Pulmonary artery endothelial cell (primary cell): ENCODE measurements at regions not wholly inside any gene's neighbourhood (a gene's known extent, or its start where the extent isn't known, plus 50 kb on each side); places are given as distances from the start of the nearest gene placed in this dataset.
"Not testable (repeated sequence)": the region's sequence is repeated elsewhere in the genome, so short reads cannot be mapped to it uniquely, and the experiment has no call there.

Experiments
- DNase-seq: peaks from one replicate; pipeline ENCODE4 v3.0.0-alpha.2; 2011; ENCODE audit warnings: low read depth, low spot score

DNA sequence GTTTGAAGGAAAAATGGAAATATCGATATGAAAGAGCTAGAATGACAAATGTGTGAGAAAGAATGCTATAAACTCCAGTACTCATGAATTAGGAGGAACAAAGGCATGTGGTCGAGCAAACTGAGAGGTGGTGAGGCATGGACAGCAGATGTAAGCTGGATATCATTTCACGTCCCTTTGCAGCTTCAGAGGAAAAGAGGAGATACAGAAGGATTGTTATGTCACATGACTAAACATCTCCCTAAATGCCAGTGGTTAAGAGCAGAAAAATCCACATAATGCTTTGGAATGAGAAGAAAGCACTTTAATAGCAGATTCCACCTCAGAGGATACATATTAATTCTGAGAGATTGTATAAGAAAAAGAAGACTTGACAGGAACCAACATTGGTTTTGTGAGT lies 248.7 kb downstream of the ZIC4 start:
- DNase-seq: no peak

DNA sequence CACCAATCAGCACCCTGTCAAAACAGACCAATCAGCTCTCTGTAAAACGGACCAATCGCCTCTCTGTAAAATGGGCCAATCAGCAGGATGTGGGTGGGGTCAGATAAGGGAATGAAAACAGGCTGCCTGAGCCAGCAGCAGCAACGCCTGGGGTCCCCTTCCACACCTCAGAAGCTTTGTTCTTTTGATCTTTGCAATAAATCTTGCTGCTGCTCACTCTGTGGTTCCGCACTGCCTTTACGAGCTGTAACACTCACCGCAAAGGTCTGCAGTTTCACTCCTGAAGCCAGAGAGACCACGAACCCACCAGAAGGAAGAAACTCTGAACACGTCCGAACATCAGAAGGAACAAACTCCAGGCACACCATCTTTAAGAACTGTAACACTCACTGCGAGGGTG lies 251.4 kb downstream of the ZIC4 start:
- not testable (repeated sequence) for DNase-seq

DNA sequence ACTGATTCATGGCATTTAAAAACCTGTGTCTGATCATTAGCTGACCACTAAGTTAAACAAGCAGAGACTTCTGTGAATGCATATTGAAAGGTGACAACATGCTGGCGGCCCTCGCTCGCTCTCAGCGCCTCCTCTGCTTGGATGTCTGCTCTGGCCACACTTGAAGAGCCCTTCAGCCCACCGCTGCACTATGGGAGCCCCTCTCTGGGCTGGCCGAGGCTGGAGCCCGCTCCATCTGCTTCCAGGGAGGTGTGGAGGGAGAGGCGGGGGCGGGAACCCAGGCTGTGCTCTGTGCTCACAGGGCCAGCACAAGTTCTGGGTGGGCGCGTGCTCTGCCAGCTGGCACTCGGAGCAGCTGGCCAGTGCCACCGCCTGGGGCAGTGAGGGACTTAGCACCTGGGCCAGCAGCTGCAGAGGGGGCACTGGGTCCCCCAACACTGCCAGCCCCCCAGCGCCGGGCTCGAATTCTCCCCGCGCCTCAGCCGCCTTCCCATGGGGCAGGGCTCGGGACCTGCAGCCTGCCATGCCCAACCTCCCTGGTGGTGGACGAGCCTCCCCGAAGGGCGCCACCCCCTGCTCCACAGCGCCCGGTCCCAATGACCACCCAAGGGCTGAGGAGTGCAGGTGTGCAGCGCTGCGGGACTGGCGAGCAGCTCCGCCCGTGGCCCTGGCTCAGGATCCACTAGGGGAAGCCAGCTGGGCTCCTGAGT lies 252.4 kb downstream of the ZIC4 start:
- no peak for DNase-seq

DNA sequence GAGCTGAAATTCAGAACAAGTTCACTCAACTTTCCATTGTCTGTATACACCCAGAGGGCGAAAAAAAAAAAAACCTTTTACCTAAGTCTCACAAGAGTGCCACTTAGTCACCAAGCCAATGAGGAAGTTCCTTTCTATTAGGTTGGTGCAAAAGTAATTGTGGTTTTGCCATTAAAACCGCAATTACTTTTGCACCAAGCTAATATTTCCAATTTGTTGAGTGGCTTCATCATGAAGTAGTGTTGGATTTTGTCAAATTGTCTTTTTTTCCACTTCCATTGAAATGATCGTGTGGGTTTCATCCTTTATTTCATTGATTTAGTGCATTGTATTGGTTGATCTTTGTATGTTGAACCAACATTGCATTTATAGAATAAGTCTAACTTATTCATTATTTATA lies 253.9 kb downstream of the ZIC4 start:
- no peak for DNase-seq

DNA sequence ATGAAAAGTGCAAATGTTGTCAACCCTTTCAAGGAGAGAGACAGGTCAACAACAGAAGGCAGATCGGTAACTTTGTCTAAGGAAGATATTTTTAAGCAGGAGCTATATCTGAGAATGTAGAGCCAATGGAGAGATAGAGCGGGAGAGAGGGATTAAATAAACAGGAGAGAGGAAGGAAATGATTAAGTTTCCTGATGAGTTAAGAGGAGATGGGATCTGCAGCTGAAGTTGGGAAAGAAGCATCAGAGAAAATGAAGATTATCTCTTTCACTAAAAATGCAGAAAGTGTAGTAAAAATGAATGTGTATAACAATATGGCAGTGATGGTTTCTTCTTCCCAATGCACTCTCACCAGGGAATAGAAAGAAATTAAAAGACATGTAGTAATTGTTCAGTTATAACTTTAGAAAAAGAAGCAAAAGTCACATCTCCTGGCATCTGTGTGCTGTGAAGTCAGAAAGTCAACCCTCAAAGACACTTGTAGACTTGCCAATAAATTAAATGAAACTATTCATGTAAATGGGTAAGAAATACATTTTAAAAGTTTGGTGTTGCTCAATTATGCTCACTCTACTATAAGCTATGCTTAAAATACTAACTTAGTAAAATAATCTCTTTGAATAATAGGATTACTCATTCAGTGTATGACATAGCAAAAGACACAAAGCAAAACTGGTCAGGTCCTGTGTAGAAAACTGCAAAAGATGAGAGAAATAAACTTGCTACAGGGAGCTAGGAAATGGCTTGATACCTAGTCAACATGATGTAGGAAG lies 264.6 kb downstream of the ZIC4 start:
- no peak for DNase-seq

DNA sequence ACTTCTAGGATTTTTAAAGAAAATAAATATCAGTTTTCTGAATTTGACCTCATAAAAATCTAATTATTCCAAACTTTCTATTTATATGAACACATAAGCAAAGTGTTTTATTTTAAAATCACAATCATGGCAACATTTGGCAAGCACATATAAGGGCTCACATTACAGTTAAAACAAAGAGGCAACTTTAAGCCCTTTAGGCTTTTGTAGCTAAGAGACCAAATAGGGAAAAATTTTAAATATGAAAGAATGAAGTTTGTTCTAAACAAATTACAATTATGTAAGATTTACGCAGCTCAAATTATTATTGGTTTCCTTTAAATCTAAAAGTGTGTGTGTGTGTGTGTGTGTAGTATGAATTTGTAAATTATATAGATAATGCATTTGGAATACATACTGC lies 267.0 kb downstream of the ZIC4 start:
- no peak for DNase-seq

DNA sequence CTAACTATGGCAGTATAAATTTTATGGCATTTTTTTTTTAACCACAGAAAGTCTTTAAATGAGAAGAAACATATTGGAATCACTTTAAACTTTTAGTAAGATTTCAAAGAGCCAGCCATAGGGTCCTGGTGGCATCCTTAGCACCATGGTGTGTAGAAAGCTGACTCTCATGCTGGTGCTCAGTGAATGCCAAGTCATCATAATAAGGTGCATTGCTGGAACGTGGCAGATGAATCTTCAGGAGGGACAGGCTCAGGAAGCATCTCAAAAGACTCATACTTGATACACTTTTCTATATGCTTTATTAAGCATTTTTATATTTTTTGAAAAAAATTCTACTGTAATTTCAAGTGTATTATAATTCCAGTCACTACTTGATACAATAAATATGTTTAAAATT lies 274.2 kb downstream of the ZIC4 start:
- DNase-seq: no peak

DNA sequence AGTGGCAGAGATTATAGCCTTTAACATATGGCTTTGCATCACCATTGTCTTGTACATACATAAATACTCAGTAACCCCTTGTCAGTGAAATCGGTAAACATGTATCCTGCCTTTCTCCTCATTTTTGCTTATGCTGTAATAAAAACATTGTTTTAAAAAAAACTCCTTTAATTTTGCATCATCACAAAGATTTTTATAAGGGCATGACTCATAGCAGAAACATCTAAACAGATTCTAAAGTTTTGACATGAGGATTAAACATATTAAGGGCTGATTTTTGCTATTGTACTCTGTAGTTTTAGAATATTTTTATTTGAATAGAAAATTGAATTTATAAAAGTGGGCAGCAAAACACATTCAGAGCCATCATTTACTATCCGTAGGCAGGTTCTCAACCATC lies 275.9 kb downstream of the ZIC4 start:
- no peak for DNase-seq

DNA sequence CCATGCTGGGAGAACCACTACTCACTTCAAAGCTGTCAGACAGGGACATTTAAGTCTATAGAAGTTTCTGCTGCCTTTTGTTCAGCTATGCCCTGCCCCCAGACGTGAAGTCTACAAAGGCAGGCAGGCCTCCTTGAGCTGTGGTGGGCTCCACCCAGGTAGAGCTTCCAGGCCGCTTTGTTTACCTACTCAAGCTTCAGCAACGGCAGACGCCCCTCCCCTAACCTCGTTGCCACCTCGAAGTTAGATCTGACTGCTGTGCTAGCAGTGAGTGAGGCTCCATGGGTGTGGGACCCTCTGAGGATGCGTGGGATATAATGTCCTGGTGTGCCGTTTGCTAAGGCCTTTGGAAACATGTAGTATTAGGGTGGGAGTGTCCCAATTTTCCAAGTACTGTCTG lies 276.7 kb downstream of the ZIC4 start:
- DNase-seq: no peak

DNA sequence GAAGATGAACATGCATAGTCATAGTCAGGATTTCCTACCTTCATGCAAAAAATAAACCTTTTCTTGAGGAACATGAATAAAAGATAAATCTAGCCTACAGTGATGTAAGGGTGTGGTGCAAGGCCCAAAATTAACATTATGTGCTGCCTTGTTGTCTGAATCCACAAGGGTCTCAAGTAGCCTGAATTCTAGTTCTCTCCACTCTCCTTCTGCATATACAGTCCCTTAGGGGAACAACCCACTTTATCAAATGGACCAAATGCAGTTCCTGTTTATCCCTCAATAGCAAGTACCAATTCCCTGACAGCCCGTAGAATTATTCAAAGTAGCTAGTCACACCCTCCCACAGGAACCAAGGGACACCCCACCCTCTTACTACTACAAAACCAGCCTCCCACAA lies 284.0 kb downstream of the ZIC4 start:
- no peak for DNase-seq

DNA sequence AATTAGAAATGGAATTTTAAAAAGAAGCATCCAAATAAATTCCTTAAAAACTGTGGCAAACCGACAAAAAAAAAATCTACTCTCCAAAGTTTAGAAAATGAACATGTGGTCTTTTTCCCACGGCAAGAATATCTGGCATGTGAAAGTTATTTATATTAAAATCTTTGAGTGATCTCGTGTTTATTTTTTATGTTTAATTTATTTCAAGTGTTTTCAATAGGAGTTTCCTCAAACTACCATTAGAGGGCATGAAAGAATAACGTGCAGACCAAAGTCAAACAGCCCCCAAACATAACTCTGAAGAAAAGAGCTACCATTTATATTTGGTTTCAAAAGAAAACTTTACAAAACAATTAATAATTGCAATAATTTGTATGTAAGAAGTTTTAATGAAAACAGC lies 286.4 kb downstream of the ZIC4 start:
- DNase-seq: no peak

DNA sequence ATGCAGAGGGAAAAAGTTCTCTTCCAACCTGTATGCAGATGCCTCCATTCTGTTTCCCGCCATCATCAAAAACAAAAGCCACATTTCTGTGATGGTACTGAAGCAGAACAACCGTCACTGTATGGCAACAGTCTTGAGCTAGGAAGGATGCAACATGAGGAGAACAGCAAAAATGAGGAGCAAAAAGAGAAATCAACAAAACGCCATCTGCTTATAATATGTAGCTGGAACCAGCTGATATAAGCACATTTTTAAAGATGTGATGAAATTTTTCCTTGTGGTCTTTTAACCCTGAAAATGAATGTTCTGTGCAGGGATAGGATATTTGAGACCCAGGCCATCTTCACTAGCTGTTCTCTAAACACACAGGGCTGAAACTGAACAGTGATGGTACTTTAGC lies 287.0 kb downstream of the ZIC4 start:
- no peak for DNase-seq

DNA sequence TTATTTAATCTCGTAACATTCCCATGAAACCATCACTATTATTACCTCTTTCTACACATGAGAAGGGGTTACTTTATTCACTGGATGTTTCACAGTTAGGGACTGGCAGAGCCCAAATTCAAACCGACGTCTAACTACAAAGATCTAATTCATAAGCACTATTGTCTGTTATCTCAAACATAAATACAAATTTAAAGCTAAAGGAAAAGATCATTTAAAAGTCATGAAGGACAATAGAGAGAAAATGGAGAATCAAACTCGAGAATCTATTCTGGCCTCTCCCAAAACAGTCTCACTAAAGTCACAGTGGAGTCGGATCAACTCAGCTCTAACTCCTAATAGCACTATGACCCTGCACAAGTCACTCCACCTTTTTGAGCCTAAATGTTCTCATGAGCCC lies 287.7 kb downstream of the ZIC4 start:
- no peak for DNase-seq

DNA sequence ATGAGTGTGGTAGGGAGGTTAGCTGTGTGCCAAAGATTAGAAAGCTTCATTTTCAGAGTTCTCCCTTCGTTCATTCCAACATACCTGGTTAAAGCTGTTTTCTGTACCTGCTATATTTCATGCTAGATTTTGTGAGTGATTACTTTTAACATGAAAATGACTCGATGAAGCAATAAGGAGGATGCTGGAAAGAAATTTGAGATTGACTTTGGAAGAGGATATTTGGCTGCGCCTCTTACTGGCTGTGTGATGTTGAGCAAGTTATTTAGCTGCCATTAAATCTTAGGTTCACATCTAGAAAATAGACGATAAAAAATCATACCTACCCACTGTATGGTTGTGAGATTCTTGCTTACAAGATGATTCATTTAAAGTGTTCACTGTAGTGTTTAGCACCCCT lies 288.7 kb downstream of the ZIC4 start:
- no peak for DNase-seq

DNA sequence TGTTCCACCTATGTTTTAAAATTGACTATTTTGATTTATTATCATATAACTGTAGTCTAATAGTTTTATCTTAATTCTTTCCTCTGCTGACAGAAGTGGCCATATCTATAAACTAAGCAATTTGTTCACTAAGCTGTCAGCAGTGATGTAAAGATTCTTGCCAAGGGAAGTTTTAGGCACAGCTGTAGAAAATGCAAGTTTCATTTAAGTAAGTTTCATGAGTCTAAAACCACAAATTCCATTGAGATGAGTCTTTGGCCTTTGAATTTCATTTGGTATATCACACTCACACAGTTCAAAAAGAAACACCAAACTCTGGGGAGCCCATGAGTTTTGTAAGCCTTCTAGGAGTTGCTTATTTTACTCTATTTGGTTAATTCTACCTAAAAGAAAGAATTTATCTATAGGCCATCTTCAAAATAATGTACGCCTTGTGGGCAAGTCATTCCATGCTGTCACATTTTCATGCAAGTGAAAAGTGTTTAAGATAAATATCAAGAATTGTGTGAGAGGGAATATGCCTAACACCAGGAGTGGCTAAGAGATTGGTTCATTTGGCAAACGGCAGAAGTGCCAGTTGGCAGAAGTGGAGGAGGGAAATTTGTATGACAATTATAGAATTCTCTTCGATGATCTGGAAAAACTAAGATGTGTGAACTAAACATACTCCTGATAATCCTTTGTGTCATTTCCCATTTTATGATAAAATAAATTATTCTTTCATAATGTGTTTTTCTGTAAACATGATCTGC lies 292.9 kb downstream of the ZIC4 start:
- no peak for DNase-seq

DNA sequence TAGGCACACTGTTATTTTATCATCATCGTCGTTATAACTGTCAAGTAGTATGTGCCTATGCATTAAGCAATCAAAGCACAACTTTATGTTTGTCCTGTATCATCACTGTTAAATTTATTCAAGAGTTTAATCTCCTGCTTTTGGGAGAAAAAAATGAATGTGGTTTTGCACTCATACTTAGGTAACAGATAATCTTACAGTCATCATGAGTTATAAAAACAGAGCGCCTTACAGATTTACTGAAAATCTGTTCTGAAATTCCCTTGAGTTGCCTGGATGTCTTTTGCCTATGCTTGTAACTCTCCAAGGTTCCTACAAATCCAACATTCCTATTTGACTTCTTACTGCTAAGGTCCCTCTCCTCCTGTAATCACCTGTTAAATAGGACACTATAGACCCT lies 307.3 kb downstream of the ZIC4 start:
- no peak for DNase-seq

DNA sequence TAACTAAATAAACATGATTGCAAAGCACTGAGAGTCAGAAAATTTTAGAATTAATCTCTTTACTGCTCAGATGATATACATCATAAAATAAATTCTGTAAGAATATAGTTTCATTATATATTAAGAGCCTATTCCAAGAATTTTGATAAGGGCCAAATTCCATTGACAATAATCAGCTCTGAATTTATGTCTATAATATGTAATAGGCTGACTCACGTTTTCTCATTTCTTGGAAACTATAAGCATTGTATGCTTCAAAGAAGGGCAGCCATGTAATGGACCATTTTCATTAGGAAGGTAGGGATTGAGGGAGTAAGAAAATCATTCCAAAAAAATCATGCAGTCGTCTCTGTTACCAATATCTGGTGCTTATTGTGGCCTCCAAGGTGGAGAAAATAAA lies 315.9 kb downstream of the ZIC4 start:
- no peak for DNase-seq

DNA sequence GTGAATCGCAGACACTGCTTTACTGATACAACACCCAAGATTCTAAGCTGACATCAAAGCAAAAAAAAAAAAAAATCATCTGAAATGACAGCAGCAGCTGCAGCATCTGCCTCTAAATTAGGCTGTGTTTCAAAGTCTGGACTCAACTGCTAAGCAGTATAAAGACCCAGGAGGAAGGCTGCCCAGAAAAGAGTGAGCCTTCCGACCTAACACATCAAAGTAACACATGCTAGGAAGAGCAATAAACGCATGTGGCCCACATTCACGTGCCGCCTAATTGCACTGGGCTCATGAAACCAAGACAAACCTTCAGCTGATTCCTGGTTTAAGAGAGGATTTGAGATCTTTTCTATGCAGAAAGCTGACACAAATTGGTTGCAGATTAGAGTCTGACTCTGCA lies 317.1 kb downstream of the ZIC4 start:
- no peak for DNase-seq

DNA sequence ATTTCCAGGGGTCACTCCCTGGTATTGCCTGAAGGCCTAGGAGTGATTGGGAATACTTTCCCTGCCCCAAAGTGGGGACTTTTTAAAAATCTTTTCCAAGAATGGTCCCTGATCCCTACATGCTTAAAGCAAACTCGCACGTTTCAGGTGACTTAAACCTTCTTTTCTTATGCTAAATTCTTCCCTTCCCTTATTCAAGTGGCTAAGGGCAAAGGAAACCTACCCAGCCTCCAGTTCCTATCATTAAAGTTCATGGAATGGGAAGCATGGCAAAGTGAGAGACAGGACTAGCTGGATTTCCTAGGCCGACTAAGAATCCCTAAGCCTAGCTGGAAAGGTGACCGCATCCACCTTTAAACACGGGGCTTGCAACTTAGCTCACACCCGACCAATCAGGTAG lies 346.8 kb downstream of the ZIC4 start:
- DNase-seq: not testable (repeated sequence)

DNA sequence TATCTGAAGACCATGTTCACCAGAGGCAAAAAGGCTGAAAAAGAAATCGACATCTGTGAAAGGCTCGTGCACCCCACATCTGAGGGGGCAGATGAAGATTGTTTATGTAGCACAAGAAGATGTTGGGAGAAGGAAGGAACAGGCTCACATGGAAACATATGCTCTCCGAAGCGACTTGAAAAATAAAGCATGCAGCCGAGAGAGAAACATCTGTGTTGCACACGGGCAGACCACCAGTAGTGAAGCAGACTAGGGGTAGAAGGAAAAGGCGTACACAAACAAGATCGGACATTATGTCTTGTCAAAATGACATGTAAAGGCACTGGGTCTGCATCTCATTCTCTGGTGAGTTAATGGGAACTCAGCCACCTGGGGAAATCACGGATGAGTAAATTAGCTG lies 356.5 kb downstream of the ZIC4 start:
- no peak for DNase-seq

DNA sequence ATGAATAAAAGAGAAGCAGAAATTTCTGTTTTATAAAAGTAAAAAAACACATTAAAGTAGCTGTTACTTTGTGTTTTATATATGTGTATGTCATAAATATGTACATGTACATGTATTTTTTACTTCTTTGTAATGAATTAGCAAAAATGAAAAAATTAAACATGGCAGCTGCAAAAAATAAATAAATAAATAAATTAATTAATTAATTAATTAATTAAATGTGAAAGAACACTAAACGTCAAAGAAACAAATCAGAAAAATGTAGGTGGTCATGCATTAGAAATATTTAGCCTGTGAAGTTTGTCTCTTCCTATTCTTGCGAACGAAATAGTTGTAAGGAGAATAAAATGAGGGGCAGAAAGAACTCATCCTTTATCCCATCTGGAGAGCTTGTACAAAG lies 357.0 kb downstream of the ZIC4 start:
- no peak for DNase-seq

DNA sequence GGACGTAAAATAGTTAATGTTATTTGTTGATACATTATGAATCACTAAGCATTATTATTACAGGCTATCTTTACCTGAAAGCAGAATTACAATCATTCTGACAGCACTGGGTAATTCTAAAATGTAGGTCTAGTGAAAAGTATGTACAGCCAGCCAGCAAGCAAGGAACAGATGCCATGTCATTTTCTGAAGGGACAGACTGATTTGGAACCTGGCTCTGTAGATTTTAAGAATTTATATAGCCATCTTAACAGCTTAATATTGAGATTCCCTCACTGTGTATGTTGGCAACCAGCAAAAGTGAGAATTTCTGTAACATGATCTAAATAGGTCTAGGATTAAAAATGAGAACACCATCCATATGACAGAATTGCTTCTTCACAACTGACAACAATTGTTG lies 359.4 kb downstream of the ZIC4 start:
- DNase-seq: no peak

DNA sequence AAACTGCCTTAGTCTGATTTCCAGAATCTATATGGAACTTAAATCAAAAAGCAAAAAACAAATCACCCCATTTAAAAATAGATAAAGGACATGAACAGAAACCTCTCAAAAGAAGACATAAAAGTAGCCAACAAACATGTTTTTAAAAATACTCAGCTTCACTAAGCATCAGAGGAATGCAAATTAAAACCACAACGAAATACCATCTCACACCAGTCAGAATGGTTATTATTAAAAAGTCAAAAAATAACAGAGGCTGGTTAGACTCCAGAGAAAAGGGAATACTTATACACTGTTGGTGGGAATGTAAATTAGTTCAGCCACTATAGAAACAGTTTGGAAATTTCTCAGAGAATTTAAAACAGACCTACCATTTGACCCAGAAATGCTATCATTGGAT lies 367.9 kb downstream of the ZIC4 start:
- DNase-seq: no peak
